H1 (cell line): ENCODE measurements at regions not wholly inside any gene's neighbourhood (a gene's known extent, or its start where the extent isn't known, plus 50 kb on each side); places are given as distances from the start of the nearest gene placed in this dataset.

Experiments used
- CTCF ChIA-PET: fragments of 300-600 bp; sonication (Branson Sonifier 250); formaldehyde crosslinking; loops from one replicate; lab custom pipeline; 2021; ENCODE audit not compliant: partially characterized antibody; lab: Charles Lee
- POLR2A ChIA-PET: fragments of 300-600 bp; sonication (Branson Sonifier 250); formaldehyde crosslinking; loops from one replicate; lab custom pipeline; 2021; ENCODE audit warnings: inconsistent platforms; ENCODE audit not compliant: partially characterized antibody; lab: Charles Lee
- DNase-seq, 2 experiments: peaks; one replicate each; pipeline versions ENCODE4 v3.0.0 to v3.0.0-alpha.2; 2010 to 2022; ENCODE audit warnings: low spot score in 2 of 2, low read depth in 1 of 2, mixed read lengths in 1 of 2
- FAIRE-seq: peaks from 2 replicates; lab custom pipeline; 2011; peaks lifted over from hg19 to GRCh38; lab: Jason Lieb, UNC
- H2AFZ ChIP-seq: 2 replicates; pipeline ENCODE4 v1.8.1; 2012; ENCODE audit warnings: low read length, inconsistent platforms
- H2AK5ac ChIP-seq: 2 replicates; pipeline ENCODE4 v1.6.1; 2013; ENCODE audit warnings: low read depth, low read length
- H2BK120ac ChIP-seq: replicated peaks from 2 replicates; pipeline ENCODE3; 2013; ENCODE audit warnings: low read depth, low read length, inconsistent platforms
- H2BK12ac ChIP-seq: 2 replicates; pipeline ENCODE4 v1.6.1; 2013; ENCODE audit warnings: low read depth, low read length
- H2BK15ac ChIP-seq: 2 replicates; pipeline ENCODE4 v1.6.1; 2013; ENCODE audit warnings: low read length
- H2BK20ac ChIP-seq: 2 replicates; pipeline ENCODE4 v1.6.1; 2013; ENCODE audit warnings: low read length
- H2BK5ac ChIP-seq: 2 replicates; pipeline ENCODE4 v1.6.1; 2013; ENCODE audit warnings: low read depth, low read length
- H3K14ac ChIP-seq: 2 replicates; pipeline ENCODE4 v1.6.1; 2013; ENCODE audit warnings: inconsistent platforms; ENCODE audit not compliant: insufficient read length
- H3K18ac ChIP-seq: 2 replicates; pipeline ENCODE4 v1.6.1; 2013; ENCODE audit warnings: low read length; ENCODE audit errors: extremely low read depth
- H3K23ac ChIP-seq: 2 replicates; pipeline ENCODE4 v1.6.1; 2013; ENCODE audit warnings: inconsistent platforms; ENCODE audit not compliant: insufficient read length
- H3K23me2 ChIP-seq: 2 replicates; pipeline ENCODE4 v1.6.1; 2013; ENCODE audit warnings: low read depth, low read length
- H3K27ac ChIP-seq: 2 replicates; pipeline ENCODE4 v1.6.1; 2011; ENCODE audit warnings: low read depth, low read length, inconsistent platforms
- H3K27me3 ChIP-seq, 4 experiments: replicated peaks in 1 of 4; 1 replicate in 1 of 4; 2 replicates in 3 of 4; pipeline versions ENCODE4 v1.6.1 to v1.8.1; 2011 to 2013; ENCODE audit warnings: low read length in 3 of 4, mild to moderate bottlenecking in 3 of 4, inconsistent platforms in 2 of 4, mixed read lengths in 2 of 4, moderate library complexity in 1 of 4; ENCODE audit not compliant: control insufficient read depth in 3 of 4, insufficient read depth in 3 of 4; ENCODE audit errors: extremely low read depth in 1 of 4
- H3K36me3 ChIP-seq, 4 experiments: 2 replicates each; pipeline versions ENCODE4 v1.6.1 to v1.8.1; 2011 to 2013; ENCODE audit warnings: mild to moderate bottlenecking in 4 of 4, low read length in 3 of 4, moderate library complexity in 2 of 4, control low read depth in 1 of 4, inconsistent platforms in 1 of 4; ENCODE audit not compliant: insufficient read depth in 4 of 4, control insufficient read depth in 2 of 4
- H3K4ac ChIP-seq: replicated peaks from 2 replicates; pipeline ENCODE3; 2013; ENCODE audit warnings: low read length, low read depth, mixed read lengths, inconsistent platforms; ENCODE audit not compliant: insufficient read length
- H3K4me1 ChIP-seq, 4 experiments: replicated peaks in 1 of 4; 1 replicate in 1 of 4; 2 replicates in 3 of 4; pipeline versions ENCODE4 v1.6.1 to v1.8.1; 2011 to 2013; ENCODE audit warnings: low read length in 3 of 4, inconsistent platforms in 2 of 4, mixed read lengths in 1 of 4; ENCODE audit not compliant: insufficient read depth in 4 of 4, control insufficient read depth in 3 of 4
- H3K4me2 ChIP-seq, 2 experiments: 2 replicates each; pipeline versions ENCODE4 v1.6.1 to v1.8.1; 2011 to 2013; ENCODE audit warnings: low read depth in 2 of 2, low read length in 2 of 2, control low read depth in 1 of 2, inconsistent platforms in 1 of 2, mild to moderate bottlenecking in 1 of 2; ENCODE audit not compliant: insufficient read depth in 1 of 2
- H3K4me3 ChIP-seq, 4 experiments: fragments of 200-600, 300-600 bp in 1 of 4; sonication (generic), shearing (Covaris generic), sonication (Bioruptor Twin) in 1 of 4; 2 replicates each; pipeline versions ENCODE4 v1.5.1 to v1.8.1; 2011 to 2016; ENCODE audit warnings: low read length in 4 of 4, low read depth in 3 of 4, control low read depth in 2 of 4, inconsistent platforms in 2 of 4, mild to moderate bottlenecking in 2 of 4, mixed read lengths in 1 of 4, moderate library complexity in 1 of 4; ENCODE audit not compliant: insufficient read depth in 2 of 4; ENCODE audit errors: extremely low read depth in 1 of 4
- H3K56ac ChIP-seq: replicated peaks from 2 replicates; pipeline ENCODE3; 2013; ENCODE audit warnings: low read depth, mild to moderate bottlenecking, mixed read lengths, low read length, inconsistent platforms; ENCODE audit not compliant: insufficient read length
- H3K79me1 ChIP-seq: 2 replicates; pipeline ENCODE4 v1.6.1; 2013; ENCODE audit warnings: low read depth, low read length, control low read depth
- H3K79me2 ChIP-seq, 2 experiments: 2 replicates each; pipeline versions ENCODE4 v1.6.1 to v1.8.1; 2012 to 2013; ENCODE audit warnings: low read length in 2 of 2, mild to moderate bottlenecking in 2 of 2, inconsistent platforms in 1 of 2; ENCODE audit not compliant: insufficient read depth in 2 of 2, control insufficient read depth in 1 of 2
- H3K9ac ChIP-seq, 4 experiments: replicated peaks in 1 of 4; 1 replicate in 1 of 4; 2 replicates in 3 of 4; pipeline versions ENCODE4 v1.6.1 to v1.8.1; 2011 to 2013; ENCODE audit warnings: low read depth in 3 of 4, low read length in 3 of 4, control low read depth in 2 of 4, mild to moderate bottlenecking in 2 of 4, moderate library complexity in 2 of 4, inconsistent platforms in 1 of 4; ENCODE audit errors: extremely low read depth in 1 of 4
- H3K9me3 ChIP-seq, 2 experiments: 2 replicates each; pipeline versions ENCODE4 v1.6.1 to v1.8.1; 2012 to 2013; ENCODE audit warnings: mild to moderate bottlenecking in 2 of 2, moderate library complexity in 2 of 2, control low read depth in 1 of 2, inconsistent platforms in 1 of 2, low read depth in 1 of 2, low read length in 1 of 2, mixed read lengths in 1 of 2; ENCODE audit not compliant: insufficient read depth in 2 of 2
- H4K20me1 ChIP-seq, 2 experiments: replicated peaks in 1 of 2; 2 replicates each; pipeline versions ENCODE3 to v1.8.1; 2011 to 2013; ENCODE audit warnings: inconsistent platforms in 2 of 2, low read length in 2 of 2, mild to moderate bottlenecking in 1 of 2; ENCODE audit not compliant: insufficient read depth in 2 of 2, control insufficient read depth in 1 of 2
- H4K5ac ChIP-seq: 2 replicates; pipeline ENCODE4 v1.6.1; 2013; ENCODE audit warnings: low read length, low read depth, mixed read lengths, inconsistent platforms; ENCODE audit not compliant: insufficient read length
- H4K8ac ChIP-seq: 2 replicates; pipeline ENCODE4 v1.8.0; 2013; ENCODE audit warnings: mild to moderate bottlenecking, moderate library complexity, low read length, inconsistent platforms; ENCODE audit not compliant: insufficient read depth; ENCODE audit errors: extremely low read depth
- H4K91ac ChIP-seq: replicated peaks from 2 replicates; pipeline ENCODE3; 2013; ENCODE audit warnings: low read length, mixed read lengths, inconsistent platforms; ENCODE audit not compliant: insufficient read length
- ASH2L ChIP-seq: fragments of 200-600, 300-600 bp; sonication (generic); IDR thresholded peaks from one replicate; pipeline ENCODE4 v1.7.1; 2017; ENCODE audit warnings: low read length
- BCL11A ChIP-seq, 2 experiments: IDR thresholded peaks; one replicate each; pipeline ENCODE4 v1.6.1; 2011; ENCODE audit warnings: low read depth in 2 of 2, low read length in 2 of 2, mild to moderate bottlenecking in 2 of 2
- CBX8 ChIP-seq: fragments of 300-800, 300-1000 bp; sonication (generic); IDR thresholded peaks from 2 replicates; pipeline ENCODE4 v1.7.1; 2016; ENCODE audit warnings: low read depth, low read length, borderline replicate concordance
- CREB1 ChIP-seq: IDR thresholded peaks from 2 replicates; pipeline ENCODE4 v1.6.1; 2012; ENCODE audit warnings: inconsistent platforms
- EP300 ChIP-seq, 2 experiments: IDR thresholded peaks; 1 replicate in 1 of 2; 2 replicates in 1 of 2; pipeline ENCODE4 v1.6.1; 2011 to 2012; ENCODE audit warnings: low read depth in 2 of 2, low read length in 2 of 2, mild to moderate bottlenecking in 2 of 2, borderline replicate concordance in 1 of 2, inconsistent platforms in 1 of 2, moderate library complexity in 1 of 2
- KDM1A ChIP-seq: fragments of 200-600, 300-600 bp; sonication (generic); IDR thresholded peaks from 2 replicates; pipeline ENCODE4 v1.7.1; 2016; ENCODE audit warnings: mild to moderate bottlenecking, low read length, borderline replicate concordance
- KDM5A ChIP-seq: fragments of 200-600 bp; IDR thresholded peaks from 2 replicates; pipeline ENCODE4 v1.7.1; 2012; ENCODE audit warnings: mild to moderate bottlenecking, low read length, inconsistent platforms, mixed read lengths
- PHF8 ChIP-seq: fragments of 200-600 bp; sonication (generic); conservative IDR thresholded peaks from 2 replicates; pipeline ENCODE4 v1.7.1; 2012; ENCODE audit warnings: low read depth, mild to moderate bottlenecking, inconsistent platforms, low read length, moderate library complexity
- POLR2A ChIP-seq, 2 experiments: IDR thresholded peaks; 1 replicate in 1 of 2; 2 replicates in 1 of 2; pipeline ENCODE4 v1.6.1; 2011; ENCODE audit warnings: low read depth in 2 of 2, low read length in 2 of 2, mild to moderate bottlenecking in 2 of 2; ENCODE audit errors: control extremely low read depth in 1 of 2
- SIN3A ChIP-seq, 2 experiments: IDR thresholded peaks in 1 of 2; conservative IDR thresholded peaks in 1 of 2; 2 replicates each; pipeline ENCODE4 v1.6.1; 2011 to 2012; ENCODE audit warnings: low read length in 2 of 2, improper control_type of control experiment in 1 of 2, low read depth in 1 of 2, mild to moderate bottlenecking in 1 of 2
- SP4 ChIP-seq: IDR thresholded peaks from 2 replicates; pipeline ENCODE4 v1.6.1; 2012; ENCODE audit warnings: low read length, inconsistent platforms
- SRF ChIP-seq: IDR thresholded peaks from 2 replicates; pipeline ENCODE4 v1.6.1; 2011; ENCODE audit warnings: mild to moderate bottlenecking, low read depth, low read length, moderate library complexity
- ZNF274 ChIP-seq: IDR thresholded peaks from 2 replicates; pipeline ENCODE4 v1.7.0; 2012; ENCODE audit warnings: low read length, borderline replicate concordance; ENCODE audit errors: extremely low read depth
- WGBS, 2 experiments: shearing (Covaris generic) in 1 of 2; methylation state at CpG; one replicate each; pipeline versions ENCODE4 v1.1.6 to v1.1.7; 2013 to 2015; ENCODE audit warnings: low lambda C conversion rate in 2 of 2, mixed read lengths in 2 of 2, inconsistent platforms in 1 of 2, low coverage in 1 of 2, missing lambda C conversion rate in 1 of 2; ENCODE audit not compliant: insufficient replicate concordance in 2 of 2, insufficient coverage in 1 of 2, insufficient read length in 1 of 2; ENCODE audit errors: extremely low coverage in 1 of 2, missing lambda C conversion rate in 1 of 2; 5-methylcytosine and 5-hydroxymethylcytosine counted together
- TF ChIP-seq, protein P1 (sequence below): IDR thresholded peaks from 2 replicates; pipeline ENCODE4 v1.6.1; 2012; ENCODE audit warnings: low read length, inconsistent platforms

DNA sequence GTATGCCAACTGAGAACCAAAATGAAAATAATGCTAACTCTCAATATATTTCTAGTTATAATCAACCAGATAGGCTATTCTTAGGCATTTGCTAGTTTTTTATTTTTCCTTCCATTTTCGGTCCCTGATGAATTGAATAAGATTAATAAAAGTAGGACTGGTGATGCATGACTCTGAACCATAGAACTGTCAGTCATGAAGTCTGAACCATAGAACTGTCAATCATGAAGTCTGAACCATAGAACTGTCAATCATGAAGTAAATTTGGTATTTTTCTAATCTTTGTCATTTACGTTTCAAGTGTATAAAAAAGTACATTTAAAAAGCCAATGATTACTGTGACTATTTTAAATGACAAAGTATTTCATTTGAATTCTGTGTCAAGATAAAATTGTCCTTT, 460.2 kb upstream of the NDST3 start:
- Histone ChIP-seq H3K4me2 (no peak overlapping the region), H2BK120ac (no peak overlapping the region), H3K4me1 (no peaks in the 10 kb centered on the region), H3K9me3 (no peaks in the 10 kb centered on the region), H3K27me3 (no peaks in the 10 kb centered on the region), H3K9ac (no peak overlapping the region), H3K18ac (no peak overlapping the region), H2BK20ac (no peak overlapping the region), H2AFZ (no peak overlapping the region), H4K20me1 (no peaks in the 10 kb centered on the region), H4K8ac (no peak overlapping the region), H4K91ac (no peak overlapping the region), H3K23ac (no peak overlapping the region), H3K4me3 (no peak overlapping the region), H3K14ac (no peak overlapping the region), H3K4ac (no peak overlapping the region), H3K79me1 (no peaks in the 10 kb centered on the region), H3K36me3 (no peaks in the 10 kb centered on the region), H3K23me2 (no peaks in the 10 kb centered on the region), H4K5ac (no peak overlapping the region), H2BK12ac (no peak overlapping the region), H3K79me2 (no peaks in the 10 kb centered on the region), H2BK15ac (no peak overlapping the region), H3K56ac (no peak overlapping the region), H3K27ac (no peak overlapping the region), H2AK5ac (no peak overlapping the region), H2BK5ac (no peak overlapping the region)
- CTCF ChIA-PET: interaction anchor here (1.0 kb wide), 1 partner anchor 29 kb away, joined by 3 read pairs; no protein-coding TSS in a partner anchor
- POLR2A ChIA-PET: no interaction called here
- FAIRE-seq: no peak
- WGBS, 2 experiments: 94% methylated on average over 2 of the region's 2 CpGs; no CpG with 5 or more reads in 1 of the 2 experiments
- DNase-seq: no peak
- TF ChIP-seq, protein P1, sequence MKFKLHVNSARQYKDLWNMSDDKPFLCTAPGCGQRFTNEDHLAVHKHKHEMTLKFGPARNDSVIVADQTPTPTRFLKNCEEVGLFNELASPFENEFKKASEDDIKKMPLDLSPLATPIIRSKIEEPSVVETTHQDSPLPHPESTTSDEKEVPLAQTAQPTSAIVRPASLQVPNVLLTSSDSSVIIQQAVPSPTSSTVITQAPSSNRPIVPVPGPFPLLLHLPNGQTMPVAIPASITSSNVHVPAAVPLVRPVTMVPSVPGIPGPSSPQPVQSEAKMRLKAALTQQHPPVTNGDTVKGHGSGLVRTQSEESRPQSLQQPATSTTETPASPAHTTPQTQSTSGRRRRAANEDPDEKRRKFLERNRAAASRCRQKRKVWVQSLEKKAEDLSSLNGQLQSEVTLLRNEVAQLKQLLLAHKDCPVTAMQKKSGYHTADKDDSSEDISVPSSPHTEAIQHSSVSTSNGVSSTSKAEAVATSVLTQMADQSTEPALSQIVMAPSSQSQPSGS: no peak
- TF ChIP-seq KDM5A (no peak), EP300 (IDR thresholded peaks at IDR 0.05; ENCODE audit: borderline replicate concordance in 1 of 2, low read depth in 2 of 2, low read length in 2 of 2) (no peak), BCL11A (IDR thresholded peaks at IDR 0.05; ENCODE audit: low read depth in 2 of 2, low read length in 2 of 2) (no peak), ZNF274 (no peak), PHF8 (no peak), CREB1 (no peak), ASH2L (no peak), SIN3A (conservative IDR thresholded peaks at IDR 0.05 in 1 of 2, IDR thresholded peaks at IDR 0.05 in 1 of 2; ENCODE audit: low read depth in 1 of 2, low read length in 2 of 2) (no peak), KDM1A (no peak), SRF (no peak), POLR2A (IDR thresholded peaks at IDR 0.05; ENCODE audit: control extremely low read depth in 1 of 2, low read depth in 2 of 2, low read length in 2 of 2) (no peak), CBX8 (no peak), SP4 (no peak)
